ENCODE measurements at regions not wholly inside any gene's neighbourhood (a gene's known extent, or its start where the extent isn't known, plus 50 kb on each side); places are given as distances from the start of the nearest gene placed in this dataset.

DNA sequence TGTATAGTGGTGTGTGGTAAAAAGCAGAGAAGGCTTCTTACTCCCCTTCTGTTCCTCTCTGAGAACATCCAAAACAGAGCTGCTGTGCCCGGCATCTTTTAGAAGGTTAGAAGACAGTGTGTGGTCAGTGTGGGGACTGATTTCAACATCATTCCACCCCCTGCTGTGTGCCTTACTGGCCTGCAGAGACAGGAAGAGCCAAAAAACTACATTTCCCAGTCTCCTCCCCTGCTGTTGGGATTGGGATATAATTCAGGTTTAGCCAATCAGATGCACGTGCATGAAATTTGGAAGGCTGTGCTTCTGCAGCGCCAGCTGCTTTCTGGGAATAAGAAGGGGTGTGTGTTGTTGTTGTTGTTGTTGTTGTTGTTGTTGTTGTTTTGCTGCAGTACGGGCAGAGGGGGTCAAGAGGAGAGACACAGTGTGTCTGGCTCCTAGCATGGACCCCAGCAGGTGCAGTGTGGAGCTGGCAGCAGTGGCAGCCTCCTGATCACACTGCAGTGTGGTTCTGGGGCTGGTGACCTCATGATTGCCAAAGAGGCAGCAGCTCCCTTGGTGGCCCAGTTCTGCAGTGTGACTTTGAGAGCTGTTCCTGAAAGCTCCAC is 74.7 kb downstream of the MRPL14 start:
- Mint-ChIP-seq H3K9me3 (ENCODE audit: unreplicated experiment) (no peaks in the 10 kb centered on the region), H3K27me3 (ENCODE audit: insufficient read depth, unreplicated experiment) (no peaks in the 10 kb centered on the region), H3K4me3 (ENCODE audit: unreplicated experiment) (no peak overlapping the region), H3K36me3 (ENCODE audit: insufficient read depth, unreplicated experiment) (no peaks in the 10 kb centered on the region), H3K4me1 (ENCODE audit: insufficient read depth, unreplicated experiment) (peaks cover 41% of the 10 kb centered on the region), H3K27ac (ENCODE audit: low read depth, unreplicated experiment) (no peak overlapping the region)
- ChIA-PET POLR2A (interaction anchor here (0.9 to 1.8 kb wide), 5 partner anchors 9 to 280 kb away, joined by 3 to 5 read pairs (median 4); no protein-coding TSS in a partner anchor), CTCF (interaction anchor here (0.7 to 1.4 kb wide), 5 partner anchors 10 to 386 kb away, joined by 3 to 5 read pairs (median 3); no protein-coding TSS in a partner anchor)
- no TSS peak for BruUV-seq (replicated peaks)
- TF ChIP-seq CTCF (IDR thresholded peaks at IDR 0.05; ENCODE audit: unreplicated experiment) = no peak
- peak; percentile 92 for DNase-seq (ENCODE audit: unreplicated experiment)
- intact Hi-C loops (cut with micrococcal nuclease) = no loop called here

DNA sequence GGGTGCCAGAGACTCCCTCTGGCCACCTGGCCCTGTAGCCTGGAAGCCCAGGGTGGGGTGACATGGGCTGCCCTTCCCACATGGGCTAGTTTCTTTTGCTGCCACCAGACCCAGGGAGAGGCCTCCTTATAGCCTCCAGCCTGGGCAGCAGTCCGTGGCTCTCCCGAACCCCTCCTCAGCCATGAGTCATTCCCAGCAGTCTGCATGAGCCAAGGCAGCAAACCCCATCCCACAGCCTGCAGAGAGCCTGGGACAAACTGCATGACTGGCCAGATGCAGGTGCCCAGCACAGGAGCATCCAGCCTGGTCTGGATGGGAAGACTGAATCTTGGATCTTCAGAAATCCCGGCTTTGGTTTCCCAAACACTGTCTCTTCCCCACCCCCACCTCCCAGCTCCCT is 75.7 kb downstream of the MRPL14 start:
- Mint-ChIP-seq H3K36me3 (ENCODE audit: insufficient read depth, unreplicated experiment) (no peaks in the 10 kb centered on the region), H3K9me3 (ENCODE audit: unreplicated experiment) (no peaks in the 10 kb centered on the region), H3K27me3 (ENCODE audit: insufficient read depth, unreplicated experiment) (no peaks in the 10 kb centered on the region), H3K4me3 (ENCODE audit: unreplicated experiment) (no peak overlapping the region), H3K4me1 (ENCODE audit: insufficient read depth, unreplicated experiment) (peaks cover 41% of the 10 kb centered on the region), H3K27ac (ENCODE audit: low read depth, unreplicated experiment) (no peak overlapping the region)
- intact Hi-C loops (cut with micrococcal nuclease) = no loop called here
- BruUV-seq (replicated peaks) = no TSS peak
- DNase-seq (ENCODE audit: unreplicated experiment) = peak; percentile 87
- no peak for TF ChIP-seq CTCF (IDR thresholded peaks at IDR 0.05; ENCODE audit: unreplicated experiment)
- POLR2A ChIA-PET = interaction anchor here (0.6 to 1.8 kb wide), 5 partner anchors 8 to 279 kb away, joined by 3 to 5 read pairs (median 4); no protein-coding TSS in a partner anchor
- CTCF ChIA-PET = interaction anchor here (0.7 to 1.5 kb wide), 5 partner anchors 21 to 385 kb away, joined by 3 to 5 read pairs (median 3); no protein-coding TSS in a partner anchor

- no peak for TF ChIP-seq CTCF (IDR thresholded peaks at IDR 0.05; ENCODE audit: unreplicated experiment)
- Mint-ChIP-seq H3K27ac (ENCODE audit: low read depth, unreplicated experiment) (no peak overlapping the region), H3K4me3 (ENCODE audit: unreplicated experiment) (no peak overlapping the region), H3K36me3 (ENCODE audit: insufficient read depth, unreplicated experiment) (no peaks in the 10 kb centered on the region), H3K9me3 (ENCODE audit: unreplicated experiment) (no peaks in the 10 kb centered on the region), H3K27me3 (ENCODE audit: insufficient read depth, unreplicated experiment) (no peaks in the 10 kb centered on the region), H3K4me1 (ENCODE audit: insufficient read depth, unreplicated experiment) (peaks cover 41% of the 10 kb centered on the region)
- ChIA-PET POLR2A (interaction anchor here (0.6 to 2.2 kb wide), 7 partner anchors 8 to 277 kb away, joined by 3 to 11 read pairs (median 4); no protein-coding TSS in a partner anchor), CTCF (interaction anchor here (1.0 to 1.5 kb wide), 2 partner anchors 23 to 326 kb away, joined by 5 read pairs; no protein-coding TSS in a partner anchor)
- intact Hi-C loops (cut with micrococcal nuclease) = no loop called here
- peak; percentile 70 for DNase-seq (ENCODE audit: unreplicated experiment)
- no TSS peak for BruUV-seq (replicated peaks)
Observed at GRCh38 chr6:44050872-44051505, 76.3 kb downstream of the MRPL14 start.

Data from MCF 10A (cell line).